Endothelial cell (in vitro differentiated cells): ENCODE measurements at regions not wholly inside any gene's neighbourhood (a gene's known extent, or its start where the extent isn't known, plus 50 kb on each side); places are given as distances from the start of the nearest gene placed in this dataset.
"Not testable (repeated sequence)": the region's sequence is repeated elsewhere in the genome, so short reads cannot be mapped to it uniquely, and the experiment has no call there.

Experiments
- DNase-seq: peaks from one replicate; pipeline ENCODE4 v3.0.0; 2021; ENCODE audit warnings: low spot score
- H3K27ac Mint-ChIP-seq: one replicate; pipeline ENCODE4 v1.8.0; 2021; ENCODE audit warnings: mixed read lengths, inconsistent platforms; ENCODE audit not compliant: unreplicated experiment
- H3K27me3 Mint-ChIP-seq: one replicate; pipeline ENCODE4 v1.8.0; 2021; ENCODE audit warnings: mild to moderate bottlenecking, moderate library complexity, mixed read lengths, inconsistent platforms; ENCODE audit not compliant: unreplicated experiment
- H3K36me3 Mint-ChIP-seq: one replicate; pipeline ENCODE4 v1.8.0; 2021; ENCODE audit warnings: mild to moderate bottlenecking, low read depth, mixed read lengths, inconsistent platforms; ENCODE audit not compliant: unreplicated experiment
- H3K4me1 Mint-ChIP-seq: one replicate; pipeline ENCODE4 v1.8.0; 2021; ENCODE audit warnings: mild to moderate bottlenecking, mixed read lengths, inconsistent platforms; ENCODE audit not compliant: unreplicated experiment
- H3K4me3 Mint-ChIP-seq: one replicate; pipeline ENCODE4 v1.8.0; 2021; ENCODE audit warnings: mild to moderate bottlenecking, mixed read lengths, inconsistent platforms; ENCODE audit not compliant: unreplicated experiment
- H3K9me3 Mint-ChIP-seq: one replicate; pipeline ENCODE4 v1.8.0; 2021; ENCODE audit warnings: mixed read lengths, inconsistent platforms; ENCODE audit not compliant: unreplicated experiment
- TF ChIP-seq, protein P1 (sequence below): fragments of 200-600 bp; sonication (generic); IDR thresholded peaks from one replicate; pipeline ENCODE4 v1.5.0; 2021; ENCODE audit warnings: antibody characterized with exemption; ENCODE audit not compliant: unreplicated experiment

DNA sequence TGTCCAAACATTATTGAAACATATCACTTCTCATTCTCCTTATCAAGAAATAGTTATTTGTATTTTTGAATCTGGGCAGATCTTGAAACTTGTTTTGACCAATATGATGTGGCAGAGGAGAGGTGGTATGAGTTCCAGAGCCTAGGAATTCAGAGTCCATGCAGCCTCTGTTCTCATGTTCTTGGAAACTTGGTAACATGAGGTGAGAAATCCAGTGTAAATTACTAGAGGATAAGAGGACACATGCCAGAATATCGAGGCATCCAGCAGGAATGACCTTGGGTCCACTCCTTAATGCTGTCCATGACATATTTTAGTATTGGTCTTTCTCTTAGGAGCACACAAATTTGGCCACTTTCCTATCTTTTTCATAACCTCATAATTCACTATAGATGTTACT is 1374.6 kb downstream of the FSCB start:
- Mint-ChIP-seq H3K27ac (no peak overlapping the region), H3K27me3 (peaks cover 2% of the 10 kb centered on the region), H3K4me1 (no peaks in the 10 kb centered on the region), H3K36me3 (peaks cover 4% of the 10 kb centered on the region), H3K9me3 (no peaks in the 10 kb centered on the region), H3K4me3 (no peak overlapping the region)
- no peak for DNase-seq
- TF ChIP-seq, protein P1, sequence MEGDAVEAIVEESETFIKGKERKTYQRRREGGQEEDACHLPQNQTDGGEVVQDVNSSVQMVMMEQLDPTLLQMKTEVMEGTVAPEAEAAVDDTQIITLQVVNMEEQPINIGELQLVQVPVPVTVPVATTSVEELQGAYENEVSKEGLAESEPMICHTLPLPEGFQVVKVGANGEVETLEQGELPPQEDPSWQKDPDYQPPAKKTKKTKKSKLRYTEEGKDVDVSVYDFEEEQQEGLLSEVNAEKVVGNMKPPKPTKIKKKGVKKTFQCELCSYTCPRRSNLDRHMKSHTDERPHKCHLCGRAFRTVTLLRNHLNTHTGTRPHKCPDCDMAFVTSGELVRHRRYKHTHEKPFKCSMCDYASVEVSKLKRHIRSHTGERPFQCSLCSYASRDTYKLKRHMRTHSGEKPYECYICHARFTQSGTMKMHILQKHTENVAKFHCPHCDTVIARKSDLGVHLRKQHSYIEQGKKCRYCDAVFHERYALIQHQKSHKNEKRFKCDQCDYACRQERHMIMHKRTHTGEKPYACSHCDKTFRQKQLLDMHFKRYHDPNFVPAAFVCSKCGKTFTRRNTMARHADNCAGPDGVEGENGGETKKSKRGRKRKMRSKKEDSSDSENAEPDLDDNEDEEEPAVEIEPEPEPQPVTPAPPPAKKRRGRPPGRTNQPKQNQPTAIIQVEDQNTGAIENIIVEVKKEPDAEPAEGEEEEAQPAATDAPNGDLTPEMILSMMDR, result no peak

DNA sequence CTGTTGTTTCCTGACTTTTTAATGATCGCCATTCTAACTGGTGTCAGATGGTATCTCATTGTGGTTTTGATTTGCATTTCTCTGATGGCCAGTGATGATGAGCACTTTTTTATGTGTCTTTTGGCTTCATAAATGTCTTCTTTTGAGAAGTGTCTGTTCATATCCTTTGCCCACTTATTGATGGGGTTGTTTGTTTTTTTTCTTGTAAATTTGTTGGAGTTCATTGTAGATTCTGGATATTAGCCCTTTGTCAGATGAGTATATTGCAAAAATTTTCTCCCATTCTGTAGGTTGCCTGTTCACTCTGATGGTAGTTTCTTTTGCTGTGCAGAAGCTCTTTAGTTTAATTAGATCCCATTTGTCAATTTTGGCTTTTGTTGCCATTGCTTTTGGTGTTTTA is 1378.7 kb downstream of the FSCB start:
- not testable (repeated sequence) for H3K36me3 Mint-ChIP-seq, H3K4me3 Mint-ChIP-seq, H3K27ac Mint-ChIP-seq, DNase-seq, H3K9me3 Mint-ChIP-seq, H3K27me3 Mint-ChIP-seq, H3K4me1 Mint-ChIP-seq

DNA sequence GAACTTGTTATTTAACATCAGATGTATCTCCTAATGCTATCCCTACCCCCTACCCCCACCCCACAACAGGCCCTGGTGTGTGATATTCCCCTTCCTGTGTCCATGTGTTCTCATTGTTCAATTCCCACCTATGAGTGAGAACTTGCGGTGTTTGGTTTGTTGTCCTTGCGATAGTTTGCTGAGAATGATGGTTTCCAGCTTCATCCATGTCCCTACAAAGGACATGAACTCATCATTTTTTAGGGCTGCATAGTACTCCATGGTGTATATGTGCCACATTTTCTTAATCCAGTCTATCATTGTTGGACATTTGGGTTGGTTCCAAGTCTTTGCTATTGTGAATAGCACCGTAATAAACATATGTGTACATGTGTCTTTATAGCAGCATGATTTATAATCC is 1379.2 kb downstream of the FSCB start:
- H3K27ac Mint-ChIP-seq, H3K4me1 Mint-ChIP-seq, H3K9me3 Mint-ChIP-seq: not testable (repeated sequence)

DNA sequence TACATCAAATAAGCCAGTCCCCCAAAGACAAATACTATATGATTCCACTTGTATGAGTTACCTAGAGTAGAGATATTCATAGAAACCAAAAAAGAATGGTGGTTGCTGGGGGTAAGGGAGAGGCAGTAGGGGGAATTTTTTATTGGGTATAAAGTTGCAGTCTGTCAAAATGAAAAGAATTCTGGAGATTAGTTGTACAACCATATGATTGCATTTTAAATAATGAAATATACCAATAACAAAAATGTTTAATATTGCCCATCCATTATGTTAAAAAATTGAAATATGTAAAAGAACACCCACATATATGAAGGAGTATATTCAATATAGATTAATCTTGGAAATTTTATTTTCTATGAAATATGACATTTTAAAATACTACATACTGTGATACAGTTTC is 1383.5 kb downstream of the FSCB start:
- H3K4me1 Mint-ChIP-seq, result no peaks in the 10 kb centered on the region
- H3K27ac Mint-ChIP-seq, result no peak overlapping the region
- TF ChIP-seq, protein P1, result no peak
- H3K9me3 Mint-ChIP-seq, result peaks cover 11% of the 10 kb centered on the region
- H3K27me3 Mint-ChIP-seq, result no peaks in the 10 kb centered on the region
- no peak for DNase-seq
- H3K4me3 Mint-ChIP-seq, result no peak overlapping the region
- no peaks in the 10 kb centered on the region for H3K36me3 Mint-ChIP-seq

More for the DNA sequence above, 1379.2 kb downstream of the FSCB start:
- not testable (repeated sequence) for DNase-seq, H3K4me3 Mint-ChIP-seq, H3K27me3 Mint-ChIP-seq, H3K36me3 Mint-ChIP-seq

DNA sequence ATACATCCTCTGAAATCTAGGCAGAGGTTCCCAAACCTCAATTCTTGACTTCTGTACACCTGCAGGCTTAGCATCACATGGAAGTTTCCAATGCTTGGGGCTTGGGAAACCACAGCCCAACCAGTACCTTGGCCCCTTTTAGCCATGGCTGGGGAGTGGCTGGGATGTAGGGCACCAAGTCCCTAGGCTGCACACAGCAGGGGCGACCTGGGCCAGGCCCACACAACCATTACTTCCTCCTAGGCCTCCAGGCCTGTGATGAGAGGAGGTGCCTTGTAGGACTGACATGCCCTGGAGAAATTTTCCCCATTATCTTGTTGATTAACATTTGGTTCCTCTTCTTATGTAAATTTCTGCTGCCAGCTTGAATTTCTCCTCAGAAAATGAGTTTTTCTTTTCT is 1387.4 kb downstream of the FSCB start:
- H3K4me3 Mint-ChIP-seq, result no peak overlapping the region
- H3K27me3 Mint-ChIP-seq, result no peaks in the 10 kb centered on the region
- H3K4me1 Mint-ChIP-seq, result no peaks in the 10 kb centered on the region
- no peak for DNase-seq
- H3K27ac Mint-ChIP-seq, result no peak overlapping the region
- TF ChIP-seq, protein P1, result no peak
- H3K36me3 Mint-ChIP-seq, result no peaks in the 10 kb centered on the region
- H3K9me3 Mint-ChIP-seq, result peaks cover 11% of the 10 kb centered on the region

DNA sequence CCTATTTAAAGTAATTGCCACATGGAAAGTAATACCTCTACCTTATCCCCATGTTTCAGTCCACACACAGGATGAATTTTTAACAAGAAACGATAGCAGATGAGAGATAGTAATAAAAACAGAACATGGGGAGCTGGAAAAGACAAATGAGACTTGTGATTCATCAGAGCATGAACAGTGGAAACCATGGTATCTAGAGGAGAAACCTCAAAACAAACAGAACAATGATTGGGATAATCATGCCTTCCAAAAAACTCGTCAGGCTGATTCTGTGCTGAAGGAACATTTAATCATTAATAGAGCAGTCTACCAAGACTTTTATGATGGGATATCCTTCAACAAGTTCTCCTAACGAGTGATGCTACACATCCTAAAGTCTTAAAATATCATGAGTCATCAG is 1390.7 kb downstream of the FSCB start:
- H3K4me1 Mint-ChIP-seq, result no peaks in the 10 kb centered on the region
- no peak for DNase-seq
- no peaks in the 10 kb centered on the region for H3K27me3 Mint-ChIP-seq
- no peaks in the 10 kb centered on the region for H3K36me3 Mint-ChIP-seq
- no peak overlapping the region for H3K4me3 Mint-ChIP-seq
- peaks cover 11% of the 10 kb centered on the region for H3K9me3 Mint-ChIP-seq
- H3K27ac Mint-ChIP-seq, result no peak overlapping the region
- TF ChIP-seq, protein P1, result no peak
